HepG2 (cell line): ENCODE measurements at regions not wholly inside any gene's neighbourhood (a gene's known extent, or its start where the extent isn't known, plus 50 kb on each side); places are given as distances from the start of the nearest gene placed in this dataset.
A peak's percentile ranks its signal among the peaks of the same experiment; 100 is the strongest.
"Not testable (repeated sequence)": the region's sequence is repeated elsewhere in the genome, so short reads cannot be mapped to it uniquely, and the experiment has no call there.

Experiments
- FOXA1 ChIP-seq, 2 experiments: fragments of 450-650 bp in 1 of 2; sonication (generic) in 1 of 2; formaldehyde crosslinking in 1 of 2; IDR thresholded peaks; 2 replicates each; pipeline versions ENCODE4 v1.4.0 to v1.6.1; 2016 to 2020; ENCODE audit warnings: missing genetic modification reagents in 1 of 2
- FOXA3 ChIP-seq: IDR thresholded peaks from 2 replicates; pipeline ENCODE4 v1.6.1; 2016; ENCODE audit warnings: missing genetic modification reagents, missing compliant biosample characterization
- NCOA2 ChIP-seq: sonication (generic); formaldehyde crosslinking; IDR thresholded peaks from 2 replicates; pipeline ENCODE4 v1.8.0; 2022; ENCODE audit warnings: inconsistent platforms
- PAXIP1 ChIP-seq: sonication (generic); formaldehyde crosslinking; conservative IDR thresholded peaks from 2 replicates; pipeline ENCODE4 v1.4.0; 2020; ENCODE audit warnings: mild to moderate bottlenecking, missing genetic modification reagents, moderate library complexity
- POGZ ChIP-seq: sonication (generic); formaldehyde crosslinking; IDR thresholded peaks from 2 replicates; pipeline ENCODE4 v1.4.0; 2020; ENCODE audit warnings: mild to moderate bottlenecking, missing genetic modification reagents
- SP5 ChIP-seq: IDR thresholded peaks from 2 replicates; pipeline ENCODE4 v1.6.1; 2016; ENCODE audit warnings: low read depth, borderline replicate concordance
- ZBTB33 ChIP-seq: sonication (generic); formaldehyde crosslinking; IDR thresholded peaks from 2 replicates; pipeline ENCODE4 v1.4.0; 2020; ENCODE audit warnings: missing genetic modification reagents
- ZGPAT ChIP-seq: IDR thresholded peaks from 2 replicates; pipeline ENCODE4 v1.6.1; 2016; ENCODE audit warnings: mild to moderate bottlenecking
- ZNF687 ChIP-seq: sonication (generic); formaldehyde crosslinking; IDR thresholded peaks from 2 replicates; pipeline ENCODE4 v1.5.1; 2020; ENCODE audit warnings: mild to moderate bottlenecking, missing genetic modification reagents, moderate library complexity
- ZNF766 ChIP-seq: sonication (generic); formaldehyde crosslinking; IDR thresholded peaks from 2 replicates; pipeline ENCODE4 v1.5.0; 2020; ENCODE audit warnings: missing genetic modification reagents, borderline replicate concordance

- TF ChIP-seq POGZ (CRISPR knock-in tag) (peak; percentile 55; the same call in 1 of the 2 replicates), PAXIP1 (CRISPR knock-in tag) (0 out of 2 replicates have a peak, but pooled peaks have one; percentile 20), ZBTB33 (CRISPR knock-in tag) (peak; percentile 42; the same call in 1 of the 2 replicates), FOXA3 (CRISPR knock-in tag) (peak; percentile 64), ZNF687 (CRISPR knock-in tag) (peak; percentile 56), SP5 (CRISPR knock-in tag) (0 out of 2 replicates have a peak, but pooled peaks have one; percentile 23), FOXA1 (CRISPR knock-in tag; IDR thresholded peaks at IDR 0.05) (peak; percentile 67), ZGPAT (CRISPR knock-in tag) (peak; percentile 52; the same call in 1 of the 2 replicates), NCOA2 (CRISPR knock-in tag) (0 out of 2 replicates have a peak, but pooled peaks have one; percentile 15), ZNF766 (CRISPR knock-in tag) (peak; percentile 79; the same call in 1 of the 2 replicates)
- not testable (repeated sequence) for TF ChIP-seq FOXA1 (IDR thresholded peaks at IDR 0.05)
Measured at GRCh38 chr5:67779893-67780623, 435.5 kb upstream of the PIK3R1 start (continued).
